A673 (cell line): ENCODE measurements at regions not wholly inside any gene's neighbourhood (a gene's known extent, or its start where the extent isn't known, plus 50 kb on each side); places are given as distances from the start of the nearest gene placed in this dataset.

Experiments used
- CTCF ChIP-seq: fragments of 300-800, 200-600 bp; sonication (generic); conservative IDR thresholded peaks from 2 replicates; pipeline ENCODE4 v1.5.1; 2017; ENCODE audit warnings: low read depth, mild to moderate bottlenecking, antibody characterized with exemption, low read length, moderate library complexity, mixed read lengths
- EZH2 ChIP-seq: fragments of 200-600 bp; sonication (generic); IDR thresholded peaks from 2 replicates; pipeline ENCODE4 v1.6.1; 2017; ENCODE audit warnings: borderline replicate concordance, low read depth, mild to moderate bottlenecking, mixed read lengths, antibody characterized with exemption, low read length; ENCODE audit not compliant: poor library complexity, severe bottlenecking

- TF ChIP-seq CTCF (no peak), EZH2 (no peak)
Observed at GRCh38 chr1:69269491-69269890, 298.2 kb upstream of the LRRC7 start.
